HG03520 (cell line): ENCODE measurements at regions not wholly inside any gene's neighbourhood (a gene's known extent, or its start where the extent isn't known, plus 50 kb on each side); places are given as distances from the start of the nearest gene placed in this dataset.
"Not testable (repeated sequence)": the region's sequence is repeated elsewhere in the genome, so short reads cannot be mapped to it uniquely, and the experiment has no call there.

Experiments used
- ATAC-seq: cut with Tn5 transposase; IDR thresholded peaks from one replicate; pipeline ENCODE4 v1.9.1; 2021; ENCODE audit warnings: mild to moderate bottlenecking, moderate library complexity; ENCODE audit not compliant: unreplicated experiment

DNA sequence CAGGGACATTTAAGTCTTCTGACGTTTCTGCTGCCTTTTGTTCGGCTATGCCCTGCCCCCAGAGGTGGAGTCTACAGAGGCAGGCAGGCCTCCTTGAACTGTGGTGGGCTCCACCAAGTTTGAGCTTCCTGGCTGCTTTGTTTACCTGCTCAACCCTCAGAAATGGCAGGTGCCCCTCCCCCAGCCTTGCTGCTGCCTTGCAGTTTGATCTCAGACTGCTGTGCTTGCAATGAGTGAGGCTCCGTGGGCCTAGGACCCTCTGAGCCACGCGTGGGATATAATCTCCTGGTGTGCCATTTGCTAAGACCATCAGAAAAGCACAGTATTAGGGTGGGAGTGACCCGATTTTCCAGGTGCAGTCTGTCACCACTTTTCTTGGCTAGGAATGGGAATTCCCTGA, 647.3 kb downstream of the CD109 start:
- ATAC-seq, result not testable (repeated sequence)

DNA sequence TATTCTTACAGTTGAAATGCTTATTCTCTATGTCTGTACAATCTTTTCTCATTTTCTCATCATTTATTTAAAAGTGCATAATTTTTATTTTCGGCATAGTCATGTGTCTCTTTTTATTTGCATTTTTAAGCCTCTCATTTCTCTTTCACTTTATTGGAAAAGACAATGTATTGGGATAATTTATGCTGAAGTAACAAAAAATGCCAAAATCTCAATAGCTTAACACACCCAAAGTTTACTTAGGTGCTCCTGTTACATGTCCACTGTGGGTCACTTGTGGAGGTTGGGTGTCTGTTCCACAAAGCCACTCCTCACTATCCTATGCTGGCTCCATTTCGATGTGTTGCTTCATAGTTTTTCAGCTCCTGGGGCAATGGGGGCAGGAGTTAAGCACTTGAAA, 638.7 kb downstream of the CD109 start:
- no peak for ATAC-seq

DNA sequence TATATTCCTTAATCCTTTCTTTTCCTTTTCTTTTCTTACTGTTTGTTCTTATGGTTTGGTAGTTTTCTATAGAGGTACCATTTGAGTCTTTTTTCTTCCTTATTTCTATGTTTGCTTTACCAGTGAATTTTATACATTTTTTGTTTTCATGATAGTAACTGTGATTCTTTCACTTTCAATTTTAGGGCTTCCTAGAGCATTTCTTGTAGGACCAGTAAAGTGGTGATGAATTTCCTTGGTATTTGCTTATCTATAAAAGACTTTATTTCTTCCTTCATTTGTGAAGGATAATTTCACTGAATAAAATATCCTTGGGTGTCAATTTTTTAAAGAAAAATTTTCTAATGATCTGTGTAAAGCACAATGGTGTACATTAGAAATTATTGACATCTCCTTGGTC, 637.4 kb downstream of the CD109 start:
- ATAC-seq, result no peak

DNA sequence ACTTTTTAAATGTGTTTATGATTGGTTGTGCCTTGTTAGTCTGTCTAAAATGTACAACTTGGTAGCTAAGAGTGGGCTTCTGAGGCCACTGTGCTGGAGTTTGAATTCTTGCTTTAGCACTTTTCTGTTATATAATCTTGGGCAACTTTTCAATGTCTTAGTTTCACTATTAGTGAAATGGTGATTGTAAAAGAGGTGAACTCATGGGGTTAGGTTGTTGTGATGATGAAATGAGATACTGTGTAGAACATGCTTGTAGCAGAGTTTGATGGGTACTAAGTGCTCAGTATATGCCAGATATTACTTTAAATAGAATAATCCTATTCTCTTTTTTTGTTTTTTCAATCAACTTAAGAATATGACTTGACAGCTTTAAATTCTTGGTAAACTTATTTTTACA, 624.7 kb downstream of the CD109 start:
- no peak for ATAC-seq

DNA sequence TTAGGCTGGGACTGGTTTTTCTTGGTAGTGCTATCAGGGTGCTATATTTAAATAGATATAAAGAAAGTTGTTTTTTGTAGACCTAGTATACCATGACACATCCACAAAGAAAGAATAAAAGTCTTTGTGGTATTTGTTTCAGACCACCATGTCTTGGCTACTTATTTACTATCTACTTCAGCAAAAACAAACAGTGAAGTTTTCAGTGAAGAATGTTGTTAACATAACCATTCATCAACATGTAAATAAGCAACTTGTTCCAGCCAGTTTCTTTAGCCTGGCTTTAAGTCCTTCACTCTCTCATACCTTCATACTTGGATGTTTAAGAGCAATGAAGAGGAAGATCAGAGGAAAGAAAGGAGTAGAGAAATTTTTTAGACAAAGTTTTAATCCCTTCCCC, 624.1 kb downstream of the CD109 start:
- ATAC-seq, result no peak

DNA sequence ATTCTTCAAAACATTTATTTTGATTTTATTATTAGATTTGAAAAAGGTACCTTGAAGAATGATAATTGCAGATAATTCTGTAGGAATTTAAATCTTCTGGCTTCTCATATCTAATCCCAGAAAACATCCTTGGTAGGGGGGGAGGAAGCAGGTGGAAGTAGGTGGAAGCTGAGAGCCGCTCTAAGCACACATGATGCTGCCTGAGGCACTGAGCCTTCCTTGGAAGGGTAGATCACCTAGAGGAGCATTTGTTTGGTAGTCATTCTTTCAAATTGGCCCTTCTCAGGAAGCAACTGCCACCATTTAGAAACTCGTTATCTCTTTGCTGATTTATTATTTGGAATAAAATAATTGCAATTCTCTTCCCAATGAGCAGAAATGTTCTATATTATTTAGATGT, 623.3 kb downstream of the CD109 start:
- no peak for ATAC-seq

DNA sequence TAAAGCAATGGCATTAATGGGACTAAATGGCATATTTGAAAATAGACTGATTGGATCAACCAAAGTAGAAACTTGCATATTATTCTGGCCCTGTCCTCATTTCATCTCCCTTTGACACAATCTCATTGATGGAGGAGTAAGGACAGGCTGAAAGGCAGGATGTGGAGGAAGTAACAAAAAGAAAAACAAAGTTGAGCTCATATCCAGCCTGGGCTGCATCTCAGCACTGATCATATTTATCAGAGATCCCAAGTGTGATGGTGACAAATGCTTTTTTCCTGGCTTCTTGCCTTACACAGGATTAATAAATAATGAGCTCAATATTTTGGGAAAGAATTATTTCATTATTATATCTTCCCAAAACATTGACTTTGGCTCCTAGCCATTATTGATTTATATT, 622.7 kb downstream of the CD109 start:
- no peak for ATAC-seq

DNA sequence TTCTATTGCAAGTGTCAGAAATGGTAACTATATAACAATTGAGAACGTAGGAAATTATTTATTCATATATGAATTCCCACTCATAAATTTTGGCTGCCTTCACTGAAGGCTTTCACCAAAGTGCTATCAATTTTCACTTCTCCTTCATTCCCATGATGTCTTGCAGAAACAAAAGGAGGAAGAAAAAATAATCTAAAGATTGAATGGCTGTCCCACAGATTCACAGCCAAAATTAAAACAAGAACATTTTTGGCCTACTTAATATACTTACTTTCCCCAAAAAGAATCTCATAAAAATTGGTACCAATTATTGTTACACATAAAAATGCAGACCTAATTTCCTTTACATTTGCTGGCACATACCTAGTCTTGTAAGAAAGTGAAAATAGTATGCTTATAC, 616.1 kb downstream of the CD109 start:
- ATAC-seq, result no peak

DNA sequence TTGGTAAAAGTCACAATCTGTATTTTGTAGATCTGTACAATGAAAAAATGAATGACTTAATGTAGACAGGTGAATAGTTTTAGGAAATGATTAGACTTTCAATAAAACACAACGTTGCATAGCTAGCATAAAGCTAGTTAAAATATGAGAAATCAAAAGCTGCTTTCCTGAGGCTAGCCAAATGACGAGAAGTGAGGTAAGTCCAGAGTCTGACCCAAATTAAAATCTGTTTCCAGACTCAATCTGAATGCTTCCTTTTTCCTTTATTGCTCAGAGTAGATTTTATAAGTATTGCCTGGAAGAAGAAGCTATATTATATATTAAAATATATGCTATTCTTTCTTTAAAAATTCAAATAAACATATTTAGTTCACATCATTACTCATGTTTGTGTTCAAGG, 615.4 kb downstream of the CD109 start:
- ATAC-seq, result no peak

DNA sequence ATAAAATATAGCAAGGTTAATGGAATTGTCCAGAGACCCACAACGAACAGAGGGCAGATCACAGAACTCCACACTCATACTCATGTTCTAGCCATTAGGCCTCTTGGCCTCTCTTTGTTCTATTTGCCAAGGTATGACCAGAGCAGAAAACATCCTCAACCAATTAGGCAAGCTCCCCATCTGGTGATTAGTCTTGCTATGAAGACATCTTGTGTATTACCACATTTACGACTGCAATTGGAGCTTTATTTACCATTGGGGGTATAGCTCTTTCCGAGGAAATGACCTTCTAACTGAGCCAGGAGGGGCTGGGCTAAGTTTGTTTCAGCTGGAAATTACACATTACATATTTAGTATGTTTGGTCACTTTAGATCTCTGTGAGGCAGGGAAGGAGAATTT, 593.9 kb downstream of the CD109 start:
- no peak for ATAC-seq

DNA sequence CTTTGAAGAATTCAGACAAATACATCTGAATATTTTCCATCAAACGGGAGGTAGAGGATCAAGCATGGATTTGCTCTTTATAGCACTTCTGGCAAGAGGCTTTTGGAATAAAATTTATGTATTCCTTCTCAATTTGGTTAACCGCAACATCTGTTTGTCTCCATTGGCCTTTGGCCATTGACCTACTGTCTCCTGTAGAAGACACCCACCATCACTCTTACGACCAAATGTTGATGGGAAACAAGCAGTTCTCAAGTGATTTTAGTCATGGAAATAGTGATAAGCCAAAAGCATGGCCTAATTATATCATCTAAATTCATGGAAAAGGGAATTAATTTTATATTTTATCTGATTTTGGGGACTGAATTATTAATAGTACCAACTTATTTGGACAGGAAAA, 591.9 kb downstream of the CD109 start:
- ATAC-seq, result no peak

DNA sequence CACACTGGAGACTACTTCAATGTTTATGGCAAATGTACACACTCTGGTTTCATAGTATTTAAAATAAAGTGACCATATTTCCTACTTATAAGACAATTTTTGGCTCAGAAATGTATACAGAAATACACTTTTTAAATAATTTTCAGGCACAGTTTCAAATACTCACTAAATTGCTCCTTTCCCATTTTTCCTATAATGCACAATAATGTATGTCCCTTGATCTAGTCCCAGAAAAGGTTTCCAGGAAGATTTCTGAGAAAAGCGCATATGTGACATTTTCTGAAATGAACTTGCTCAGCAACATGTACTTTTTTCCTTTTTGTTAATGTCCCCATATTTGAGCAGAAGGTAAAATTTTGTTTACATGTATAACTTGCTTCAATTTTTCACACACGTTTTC, 591.4 kb downstream of the CD109 start:
- no peak for ATAC-seq

DNA sequence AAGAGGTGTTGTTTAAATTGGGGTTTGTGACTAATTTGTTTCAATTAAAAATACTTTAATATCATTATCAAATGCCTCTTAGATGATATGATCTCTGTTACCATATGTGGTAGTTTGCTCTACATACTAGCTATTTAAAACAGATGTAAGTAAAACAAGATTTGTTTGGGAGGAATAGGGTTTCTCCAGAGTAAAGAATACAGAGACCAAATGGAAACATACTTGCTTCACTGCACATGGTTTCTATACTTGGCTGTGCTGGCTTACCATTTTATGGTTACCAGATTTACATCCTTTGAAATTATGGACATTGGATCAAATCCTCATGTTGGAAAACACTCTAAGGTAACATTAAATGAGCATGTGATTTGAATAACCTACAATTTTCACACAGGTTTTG, 588.3 kb downstream of the CD109 start:
- ATAC-seq, result no peak

DNA sequence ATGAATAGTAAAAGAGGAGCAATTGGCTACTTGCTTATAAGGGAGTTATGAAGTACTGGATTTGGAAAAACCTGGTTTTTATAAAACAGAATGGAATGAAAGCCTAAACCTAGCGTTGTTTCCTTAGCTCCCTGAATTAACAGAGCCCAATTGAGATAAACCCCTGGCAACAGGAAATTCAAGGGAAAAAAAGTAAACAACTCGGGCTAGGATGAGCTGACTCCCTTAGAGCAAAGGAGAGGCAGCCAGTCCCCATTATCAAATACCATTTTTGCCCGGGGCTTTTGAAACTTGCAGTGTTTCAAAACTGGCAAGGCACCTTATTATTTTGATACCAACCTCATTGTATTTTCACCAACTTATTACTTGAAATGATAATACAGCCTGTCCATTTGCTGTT, 587.5 kb downstream of the CD109 start:
- ATAC-seq, result no peak

DNA sequence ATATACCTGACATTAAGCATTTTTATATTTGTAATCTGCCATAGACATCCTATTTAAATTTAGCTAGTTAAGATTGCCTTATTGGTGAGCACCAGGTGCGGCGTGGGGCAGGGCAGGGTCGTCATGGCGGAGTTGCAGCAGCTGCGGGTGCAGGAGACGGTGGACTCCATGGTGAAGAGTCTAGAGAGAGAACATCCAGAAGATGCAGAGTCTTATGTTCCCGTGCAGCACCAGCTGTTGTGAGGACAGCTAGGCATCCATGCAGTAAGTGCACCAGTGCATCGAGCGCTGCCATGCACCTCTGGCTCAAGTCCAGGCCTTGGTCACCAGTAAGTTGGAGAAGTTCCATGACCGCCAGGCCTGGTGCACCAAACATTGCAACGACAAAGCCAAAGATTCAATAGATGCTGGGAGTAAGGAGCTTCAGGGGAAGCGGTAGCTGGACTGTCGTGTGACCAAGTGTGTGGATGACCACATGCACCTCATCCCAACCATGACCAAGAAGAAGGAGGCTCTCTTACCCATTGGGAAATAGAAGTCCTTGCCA, 586.2 kb downstream of the CD109 start:
- no peak for ATAC-seq

DNA sequence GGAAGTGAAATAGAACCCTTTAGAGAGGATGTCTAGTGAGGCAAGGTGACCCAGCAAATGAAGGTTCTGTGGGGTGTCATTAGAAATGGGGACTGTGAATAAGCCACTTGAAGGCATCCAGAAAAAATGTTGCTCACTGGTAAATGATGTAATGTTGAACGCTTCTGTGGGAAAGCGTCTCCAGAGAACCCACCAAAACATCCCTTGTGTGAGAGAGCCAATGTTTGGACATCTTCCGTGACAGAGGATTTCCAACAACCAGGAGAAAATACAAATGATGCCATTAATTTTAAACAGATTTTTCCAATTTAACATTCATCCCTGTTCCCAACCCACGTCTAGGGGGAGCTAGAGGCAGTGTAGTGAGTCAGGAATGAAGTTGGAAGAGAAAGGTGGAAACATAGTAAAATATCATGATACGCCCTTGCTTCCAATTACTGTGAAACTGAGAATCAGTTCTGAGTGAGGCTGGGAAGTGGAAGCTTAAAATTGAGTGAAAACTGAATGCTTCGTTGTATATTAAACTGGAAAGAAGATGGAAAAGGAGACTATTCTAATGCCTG, 584.2 kb downstream of the CD109 start:
- no peak for ATAC-seq

DNA sequence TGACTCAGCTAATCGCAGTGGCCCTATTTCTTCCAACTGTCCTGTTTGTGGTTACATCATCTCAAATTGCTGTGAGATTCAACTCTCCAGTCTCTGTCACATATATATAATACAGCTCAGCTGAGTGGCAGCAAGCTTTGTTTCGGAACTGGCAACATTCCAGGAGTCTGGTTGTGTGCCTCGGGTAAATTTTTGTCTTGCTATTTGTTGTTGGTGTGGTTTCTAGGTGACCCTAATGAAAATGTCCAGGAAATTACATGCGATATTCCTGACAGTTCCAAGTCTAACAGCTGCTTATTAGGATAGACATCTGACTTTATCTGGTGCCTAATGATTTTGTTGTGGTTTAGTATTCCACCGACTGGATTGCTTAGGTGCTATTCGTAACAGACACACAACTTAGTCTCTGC, 581.8 kb downstream of the CD109 start:
- no peak for ATAC-seq

DNA sequence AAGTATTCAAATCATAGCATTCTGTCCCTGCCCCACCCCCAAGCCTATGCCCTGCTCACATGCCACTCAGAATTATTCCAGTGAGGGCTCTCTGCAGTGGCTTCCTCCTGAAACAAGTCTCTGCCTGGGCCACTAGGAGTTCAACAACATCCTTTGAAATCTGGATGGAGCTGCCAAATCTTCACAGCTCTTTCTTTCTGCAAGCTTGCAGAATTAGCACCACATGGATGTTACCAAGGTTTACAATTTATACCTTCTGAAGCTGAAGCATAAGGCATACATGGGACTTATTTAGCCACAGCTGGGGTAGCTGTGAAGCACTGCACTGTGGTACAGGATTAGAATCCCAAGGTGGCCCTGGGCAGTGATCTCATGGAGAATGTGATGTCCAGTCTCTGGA, 577.5 kb downstream of the CD109 start:
- no peak for ATAC-seq

DNA sequence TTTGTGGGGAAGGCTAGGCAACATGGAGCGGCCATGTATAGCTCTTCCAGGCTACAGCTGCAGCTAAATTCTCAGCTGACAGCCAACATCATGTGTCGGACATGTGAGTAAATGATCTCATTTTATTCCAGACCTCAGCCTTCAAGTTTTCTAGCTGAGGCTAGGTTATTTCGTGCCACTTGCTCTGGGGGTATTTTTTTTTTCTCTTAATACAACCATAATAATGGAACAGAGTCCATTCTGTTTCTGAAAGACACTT, 573.5 kb downstream of the CD109 start:
- no peak for ATAC-seq

DNA sequence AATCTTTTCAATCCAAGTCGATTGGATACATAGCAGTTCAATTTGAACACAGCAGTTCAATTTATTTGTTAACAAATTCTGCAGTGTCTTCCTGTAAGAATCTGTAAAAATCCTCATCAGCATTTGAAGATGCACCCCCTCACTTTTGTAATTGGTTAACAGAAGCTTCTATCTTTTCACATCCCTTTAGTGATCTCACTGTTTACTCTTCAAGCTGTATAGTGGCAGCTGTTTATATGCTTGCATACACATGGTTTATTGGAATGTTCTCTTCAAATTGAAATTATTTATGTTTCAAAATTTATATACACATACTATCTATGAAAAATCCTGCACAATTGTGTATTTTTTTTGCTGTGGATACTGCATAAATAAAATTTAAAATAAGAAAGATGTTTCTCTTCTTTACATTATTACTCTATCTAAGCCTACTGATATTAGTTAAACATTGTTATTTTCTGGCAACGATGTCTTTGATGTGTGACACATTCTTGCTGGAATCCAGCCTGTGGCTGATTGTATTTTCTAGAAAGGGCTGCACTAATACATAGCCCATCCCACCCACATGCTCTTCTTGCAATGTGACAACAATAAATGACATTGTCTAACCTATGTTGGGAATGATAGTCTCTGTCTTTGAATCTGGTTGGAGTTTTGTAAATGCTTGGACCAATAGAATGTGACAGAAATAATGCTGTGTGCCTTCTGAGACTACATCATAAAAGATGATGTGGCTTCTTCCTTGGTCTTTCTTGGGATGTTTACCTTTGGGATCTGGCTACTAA, 573.0 kb downstream of the CD109 start:
- no peak for ATAC-seq

DNA sequence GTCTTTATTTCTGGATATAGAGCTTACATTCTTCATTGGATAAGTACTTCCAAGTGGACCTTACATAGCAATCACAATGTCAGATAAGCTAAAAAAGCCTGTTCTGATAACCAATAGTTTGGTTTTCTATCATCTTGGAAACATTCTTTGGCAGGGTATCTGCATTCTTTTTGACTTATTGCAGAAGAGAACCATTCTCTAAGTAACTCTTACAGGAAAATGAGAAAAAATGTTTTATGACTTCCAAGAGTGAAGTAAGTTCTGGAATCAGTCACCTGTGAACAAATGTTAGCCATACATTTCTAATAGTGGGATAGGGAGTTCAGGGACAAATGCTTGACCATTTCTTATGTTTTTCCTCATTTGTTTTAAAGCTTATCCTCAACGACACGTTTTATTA, 564.0 kb downstream of the CD109 start:
- ATAC-seq, result no peak

DNA sequence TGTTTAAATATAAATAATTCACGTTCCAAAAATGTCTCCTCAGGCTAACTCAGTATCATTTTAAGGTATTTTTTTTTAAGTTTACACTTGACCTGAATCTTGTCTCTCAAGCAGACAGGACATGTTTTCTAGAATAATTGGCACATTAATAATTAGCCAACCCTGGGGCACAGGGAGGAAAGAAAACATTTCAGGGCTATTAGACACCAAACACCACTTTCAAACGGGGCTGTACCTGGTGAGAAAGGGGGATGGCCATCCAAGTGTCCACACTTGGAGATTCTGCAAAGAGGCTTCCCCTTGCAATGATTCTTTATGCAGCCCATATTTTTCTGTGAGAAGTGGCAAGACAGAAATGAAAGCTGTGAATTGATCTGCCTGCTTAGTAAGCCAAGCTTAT, 560.8 kb downstream of the CD109 start:
- no peak for ATAC-seq

DNA sequence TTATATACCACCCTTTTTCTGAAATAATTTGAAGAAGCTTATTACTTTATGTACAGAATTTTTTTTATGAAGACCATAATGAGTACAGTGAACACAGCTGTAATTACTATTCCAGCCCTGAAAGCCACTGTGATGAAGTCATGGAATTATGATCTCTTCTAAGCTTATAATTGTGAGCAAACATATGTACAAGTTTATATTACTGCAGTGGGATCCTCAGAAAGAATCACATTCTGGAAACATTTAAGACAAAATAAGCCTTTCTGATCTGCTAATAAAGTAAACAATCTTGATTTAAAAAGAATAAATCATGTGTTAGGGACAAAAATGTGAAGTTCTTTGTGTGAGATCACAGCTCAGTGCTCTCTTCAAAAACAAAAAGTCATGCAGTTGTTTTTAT, 560.4 kb downstream of the CD109 start:
- no peak for ATAC-seq
